Mesodermal cell (in vitro differentiated cells): ENCODE measurements at regions not wholly inside any gene's neighbourhood (a gene's known extent, or its start where the extent isn't known, plus 50 kb on each side); places are given as distances from the start of the nearest gene placed in this dataset.
"Not testable (repeated sequence)": the region's sequence is repeated elsewhere in the genome, so short reads cannot be mapped to it uniquely, and the experiment has no call there.

Experiments
- H3K27ac ChIP-seq: 2 replicates; pipeline ENCODE4 v1.7.0; 2013; ENCODE audit warnings: mild to moderate bottlenecking, low read depth, low read length, moderate library complexity; ENCODE audit not compliant: severe bottlenecking
- H3K36me3 ChIP-seq: 2 replicates; pipeline ENCODE4 v1.7.1; 2013; ENCODE audit warnings: mild to moderate bottlenecking, low read length, moderate library complexity; ENCODE audit not compliant: control insufficient read depth, insufficient read depth
- H3K4me1 ChIP-seq: one replicate; pipeline ENCODE4 v1.7.1; 2013; ENCODE audit warnings: mild to moderate bottlenecking, low read length; ENCODE audit not compliant: insufficient read depth, control insufficient read depth, poor library complexity, severe bottlenecking
- H3K4me3 ChIP-seq: 2 replicates; pipeline ENCODE4 v1.7.0; 2013; ENCODE audit warnings: low read length, control low read depth, mild to moderate bottlenecking; ENCODE audit not compliant: insufficient read depth, poor library complexity, severe bottlenecking; ENCODE audit errors: extremely low read depth
- H3K9me3 ChIP-seq: 2 replicates; pipeline ENCODE4 v1.7.1; 2013; ENCODE audit warnings: mild to moderate bottlenecking, low read length, moderate library complexity; ENCODE audit not compliant: control insufficient read depth
- WGBS, 2 experiments: methylation state at CpG; one replicate each; pipeline ENCODE4 v1.1.5; 2013; ENCODE audit warnings: missing lambda C conversion rate in 2 of 2; ENCODE audit not compliant: insufficient coverage in 2 of 2; 5-methylcytosine and 5-hydroxymethylcytosine counted together

- WGBS, 2 experiments = 100% methylated on average over 1 of the region's 3 CpGs; no CpG with 5 or more reads in 1 of the 2 experiments
- not testable (repeated sequence) for H3K4me3 ChIP-seq, H3K4me1 ChIP-seq, H3K9me3 ChIP-seq, H3K27ac ChIP-seq, H3K36me3 ChIP-seq
Measured at GRCh38 chr10:61003069-61003468, 59.1 kb upstream of the RHOBTB1 start.

- Histone ChIP-seq H3K36me3 (no peaks in the 10 kb centered on the region), H3K9me3 (no peaks in the 10 kb centered on the region), H3K4me3 (peak overlapping the region; percentile 48), H3K27ac (no peak overlapping the region), H3K4me1 (no peaks in the 10 kb centered on the region)
- 32 to 38% methylated on average over 15 to 16 of the region's 18 CpGs for WGBS, 2 experiments
Measured at GRCh38 chr10:61001731-61002122, 57.7 kb upstream of the RHOBTB1 start.

DNA sequence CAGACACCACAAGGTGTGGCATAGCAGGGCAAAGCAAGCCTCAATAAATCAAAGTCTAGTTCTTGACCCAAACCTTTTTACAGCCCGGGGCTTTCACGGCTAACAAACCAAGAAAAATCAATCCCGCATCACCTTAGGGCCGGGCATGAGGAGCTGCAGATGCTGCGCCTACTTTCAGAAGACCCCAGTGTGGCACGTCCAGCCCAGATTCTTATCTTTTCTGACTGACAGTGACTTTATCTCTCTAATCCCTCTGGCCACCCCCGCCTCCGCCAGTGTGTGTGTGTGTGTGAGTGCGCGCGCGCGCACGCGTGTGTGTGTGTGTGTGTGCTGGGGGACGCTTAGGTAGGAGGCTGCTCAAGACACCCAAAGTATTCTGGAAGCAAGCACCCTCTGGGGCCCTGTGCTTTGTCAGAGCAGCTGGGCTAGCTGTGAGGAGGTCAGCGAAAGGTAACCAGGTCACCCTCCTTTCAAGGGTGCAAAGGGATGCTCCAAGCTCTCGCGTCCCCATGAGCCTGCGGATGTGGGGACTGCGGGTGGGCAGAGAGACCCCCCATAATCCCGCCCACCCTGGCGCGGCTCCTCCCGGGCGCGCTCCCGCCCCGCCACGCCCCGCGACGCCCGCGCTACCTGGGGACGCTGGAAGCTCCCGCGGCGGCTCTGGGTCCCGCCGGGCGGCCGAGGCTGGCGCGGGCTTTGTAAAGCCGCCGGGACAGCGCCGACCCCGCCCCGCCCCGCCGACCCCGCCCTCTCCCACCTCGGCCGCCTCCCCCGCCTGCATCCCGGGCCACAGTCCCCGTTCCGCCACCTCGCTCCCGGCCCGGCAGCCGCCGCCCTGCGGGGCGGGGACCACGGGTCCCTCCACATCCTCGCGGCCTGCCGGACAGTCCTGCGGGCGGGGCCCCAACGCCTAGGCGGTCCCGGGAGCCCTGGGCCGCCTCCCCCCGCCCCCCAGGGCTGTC is 57.1 kb upstream of the RHOBTB1 start:
- no peak overlapping the region for H3K27ac ChIP-seq

GRCh38 chr10:60998932-60999331 is 54.9 kb upstream of the RHOBTB1 start:
- Histone ChIP-seq H3K9me3 (no peaks in the 10 kb centered on the region), H3K36me3 (no peaks in the 10 kb centered on the region), H3K4me1 (no peaks in the 10 kb centered on the region), H3K27ac (no peak overlapping the region), H3K4me3 (no peak overlapping the region)
- 100% methylated on average over 2 of the region's 4 CpGs; no CpG with 5 or more reads in 1 of the 2 experiments for WGBS, 2 experiments

More for the DNA sequence above, 57.1 kb upstream of the RHOBTB1 start:
- Histone ChIP-seq H3K4me1 (no peaks in the 10 kb centered on the region), H3K9me3 (no peaks in the 10 kb centered on the region), H3K36me3 (no peaks in the 10 kb centered on the region), H3K4me3 (peak overlapping the region; percentile 48)
- WGBS, 2 experiments = 3 to 4% methylated on average over 40 to 46 of the region's 78 CpGs

- 80% methylated on average over 1 of the region's 2 CpGs; no CpG with 5 or more reads in 1 of the 2 experiments for WGBS, 2 experiments
- Histone ChIP-seq H3K4me3 (no peak overlapping the region), H3K27ac (no peak overlapping the region), H3K9me3 (peaks cover 3% of the 10 kb centered on the region), H3K36me3 (no peaks in the 10 kb centered on the region), H3K4me1 (no peaks in the 10 kb centered on the region)
Measured at GRCh38 chr10:60994128-60994527, 50.1 kb upstream of the RHOBTB1 start.
